Suprapubic skin (tissue), 3 donors: ENCODE measurements at regions not wholly inside any gene's neighbourhood (a gene's known extent, or its start where the extent isn't known, plus 50 kb on each side); places are given as distances from the start of the nearest gene placed in this dataset.

Experiments
- CTCF ChIP-seq, 2 donors: fragments of 200-600 bp in 1 of 2; fragments of 450-650 bp in 1 of 2; sonication (generic) in 1 of 2; IDR thresholded peaks; one replicate each; pipeline ENCODE4 v1.5.1; 2016 to 2019; ENCODE audit warnings: antibody characterized with exemption in 2 of 2, mild to moderate bottlenecking in 1 of 2, moderate library complexity in 1 of 2
- EP300 ChIP-seq: sonication (generic); formaldehyde crosslinking; IDR thresholded peaks from one replicate; pipeline ENCODE4 v1.6.1; 2017; ENCODE audit warnings: antibody characterized with exemption
- POLR2A ChIP-seq, 2 donors: fragments of 450-650 bp; IDR thresholded peaks; one replicate each; pipeline ENCODE4 v1.6.1; 2017; ENCODE audit warnings: antibody characterized with exemption in 2 of 2, mild to moderate bottlenecking in 2 of 2, moderate library complexity in 2 of 2

GRCh38 chr5:91928754-91929521 lies 545.8 kb upstream of the ARRDC3 start:
- peak in 1 of 2 donors; percentile 9 for TF ChIP-seq CTCF (IDR thresholded peaks at IDR 0.05)
- no peak for TF ChIP-seq POLR2A (IDR thresholded peaks at IDR 0.05)
- no peak for TF ChIP-seq EP300
